ENCODE measurements at regions not wholly inside any gene's neighbourhood (a gene's known extent, or its start where the extent isn't known, plus 50 kb on each side); places are given as distances from the start of the nearest gene placed in this dataset.

GRCh38 chr6:166032366-166033200 is 135.1 kb downstream of the TBXT start:
- TF ChIP-seq EZH2phosphoT487 (IDR thresholded peaks at IDR 0.05; ENCODE audit: low read depth), result no peak
- TF ChIP-seq, protein P1, sequence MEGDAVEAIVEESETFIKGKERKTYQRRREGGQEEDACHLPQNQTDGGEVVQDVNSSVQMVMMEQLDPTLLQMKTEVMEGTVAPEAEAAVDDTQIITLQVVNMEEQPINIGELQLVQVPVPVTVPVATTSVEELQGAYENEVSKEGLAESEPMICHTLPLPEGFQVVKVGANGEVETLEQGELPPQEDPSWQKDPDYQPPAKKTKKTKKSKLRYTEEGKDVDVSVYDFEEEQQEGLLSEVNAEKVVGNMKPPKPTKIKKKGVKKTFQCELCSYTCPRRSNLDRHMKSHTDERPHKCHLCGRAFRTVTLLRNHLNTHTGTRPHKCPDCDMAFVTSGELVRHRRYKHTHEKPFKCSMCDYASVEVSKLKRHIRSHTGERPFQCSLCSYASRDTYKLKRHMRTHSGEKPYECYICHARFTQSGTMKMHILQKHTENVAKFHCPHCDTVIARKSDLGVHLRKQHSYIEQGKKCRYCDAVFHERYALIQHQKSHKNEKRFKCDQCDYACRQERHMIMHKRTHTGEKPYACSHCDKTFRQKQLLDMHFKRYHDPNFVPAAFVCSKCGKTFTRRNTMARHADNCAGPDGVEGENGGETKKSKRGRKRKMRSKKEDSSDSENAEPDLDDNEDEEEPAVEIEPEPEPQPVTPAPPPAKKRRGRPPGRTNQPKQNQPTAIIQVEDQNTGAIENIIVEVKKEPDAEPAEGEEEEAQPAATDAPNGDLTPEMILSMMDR (IDR thresholded peaks at IDR 0.05; ENCODE audit: low read depth, low read length), result no peak

Data from OCI-LY3 (cell line).